GM03348 (cell line): ENCODE measurements at regions not wholly inside any gene's neighbourhood (a gene's known extent, or its start where the extent isn't known, plus 50 kb on each side); places are given as distances from the start of the nearest gene placed in this dataset.
A peak's percentile ranks its signal among the peaks of the same experiment; 100 is the strongest.
"Not testable (repeated sequence)": the region's sequence is repeated elsewhere in the genome, so short reads cannot be mapped to it uniquely, and the experiment has no call there.

Experiments
- DNase-seq: peaks from one replicate; pipeline ENCODE4 v3.0.0; 2012; ENCODE audit warnings: low spot score

DNA sequence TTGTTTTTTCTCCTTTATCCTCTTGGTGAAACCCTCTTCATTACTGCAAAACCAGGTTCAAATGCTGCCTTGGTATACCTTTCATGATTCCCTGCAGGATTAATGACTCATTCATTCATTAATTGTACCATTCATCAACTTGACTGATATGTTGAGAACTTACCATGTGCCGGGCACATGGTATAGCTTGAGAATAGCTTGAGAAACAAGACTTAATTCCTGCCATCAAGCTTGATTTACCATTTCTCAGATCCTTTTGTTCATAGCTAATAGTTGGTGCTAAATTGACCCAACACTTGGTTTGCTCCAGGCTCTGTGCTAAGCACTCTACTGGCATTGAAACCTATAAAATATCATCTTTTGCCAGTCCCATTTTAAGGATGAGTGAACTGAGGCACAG is 165.7 kb downstream of the YIPF5 start:
- DNase-seq = no peak

DNA sequence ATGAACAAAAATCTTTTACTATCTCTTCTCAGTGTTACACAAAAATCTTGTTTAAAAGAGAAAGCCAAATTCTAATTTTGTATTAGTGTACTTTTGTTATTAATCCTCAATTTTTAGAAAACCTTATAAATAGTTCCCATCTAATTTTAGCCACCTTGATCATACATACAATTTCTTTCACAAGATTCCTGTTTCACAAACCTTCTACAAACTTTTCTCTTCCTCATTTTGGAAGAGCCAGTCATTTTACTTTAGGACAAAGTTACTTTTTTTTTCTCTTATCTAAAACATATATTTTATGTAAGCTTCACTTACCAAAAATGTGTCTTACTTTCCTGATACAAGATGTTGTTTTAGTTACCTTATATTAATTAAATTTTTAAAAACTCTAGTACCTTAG is 161.3 kb downstream of the YIPF5 start:
- no peak for DNase-seq

DNA sequence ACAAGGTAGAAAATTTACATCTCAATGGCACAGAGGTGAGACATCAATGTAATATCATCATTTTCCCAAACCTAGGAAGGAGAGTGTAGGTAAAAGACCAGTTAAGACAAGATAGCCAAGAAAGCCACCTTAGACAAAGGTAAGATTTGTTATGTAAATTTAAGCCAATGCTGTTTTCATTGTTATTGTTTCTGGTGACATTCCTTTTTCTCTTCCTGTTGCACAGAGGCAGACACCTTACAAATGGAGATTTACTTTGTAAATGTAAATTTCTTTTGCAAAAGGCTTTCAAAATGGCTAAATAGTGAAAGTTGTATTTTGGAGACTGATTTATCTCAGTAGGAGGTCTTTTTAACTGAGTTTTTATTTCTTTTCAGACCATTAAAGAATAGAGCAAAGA is 159.1 kb downstream of the YIPF5 start:
- DNase-seq = no peak

DNA sequence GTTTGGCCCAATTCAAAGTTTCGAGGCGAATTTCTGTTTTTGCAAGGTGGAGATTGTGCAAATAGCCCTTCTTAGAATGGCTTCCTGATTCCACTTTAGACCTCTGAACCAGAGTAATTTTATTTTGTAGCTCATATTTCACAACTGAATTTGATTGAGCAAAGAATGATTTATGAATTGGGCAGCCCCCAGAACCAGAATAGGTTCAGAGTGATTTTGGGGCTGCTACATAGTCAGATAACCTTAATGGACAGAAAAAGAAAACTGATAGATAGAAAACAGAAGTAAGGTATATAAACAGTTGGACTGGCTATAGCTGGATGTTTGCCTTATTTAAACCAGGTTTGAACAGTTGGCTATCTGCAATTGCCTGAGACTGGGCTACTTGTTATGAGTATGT is 156.6 kb downstream of the YIPF5 start:
- no peak for DNase-seq

DNA sequence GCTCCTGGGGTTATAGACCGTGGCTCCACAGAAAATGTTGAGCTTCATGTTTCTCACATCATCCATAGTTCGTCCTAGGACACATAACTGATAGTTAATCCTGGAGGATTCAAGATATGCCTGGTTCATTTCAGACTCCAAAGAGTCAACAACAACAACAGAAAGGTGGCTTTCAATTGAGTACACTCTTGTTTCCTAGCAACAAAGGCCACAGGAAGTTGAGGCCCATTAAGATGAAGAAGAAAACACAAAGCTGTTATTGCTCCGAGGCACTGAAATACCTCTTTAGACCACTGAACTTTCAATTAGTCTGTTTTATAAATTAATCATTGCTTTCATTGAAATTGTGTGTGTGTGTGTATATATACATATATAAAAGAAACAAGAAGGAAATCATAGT is 154.5 kb downstream of the YIPF5 start:
- no peak for DNase-seq

DNA sequence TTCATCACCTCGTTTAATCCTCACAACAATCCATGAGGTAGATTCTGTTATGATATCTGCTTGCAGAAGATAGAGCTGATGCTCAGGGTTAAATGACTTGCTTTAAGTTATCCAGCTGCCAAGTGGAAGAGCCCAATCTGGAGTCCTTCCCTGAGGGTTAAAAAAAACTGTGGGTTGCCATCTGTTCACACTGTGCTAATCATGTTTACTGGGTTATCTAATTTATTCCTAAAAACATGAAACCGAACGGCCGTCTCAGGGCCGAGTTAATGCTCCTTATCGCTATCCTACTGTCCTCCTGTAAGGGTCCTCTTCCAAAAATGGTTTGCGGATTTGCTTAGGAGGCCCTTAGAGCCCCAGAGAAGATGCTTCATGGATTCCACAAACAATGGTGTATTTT is 153.3 kb downstream of the YIPF5 start:
- no peak for DNase-seq

DNA sequence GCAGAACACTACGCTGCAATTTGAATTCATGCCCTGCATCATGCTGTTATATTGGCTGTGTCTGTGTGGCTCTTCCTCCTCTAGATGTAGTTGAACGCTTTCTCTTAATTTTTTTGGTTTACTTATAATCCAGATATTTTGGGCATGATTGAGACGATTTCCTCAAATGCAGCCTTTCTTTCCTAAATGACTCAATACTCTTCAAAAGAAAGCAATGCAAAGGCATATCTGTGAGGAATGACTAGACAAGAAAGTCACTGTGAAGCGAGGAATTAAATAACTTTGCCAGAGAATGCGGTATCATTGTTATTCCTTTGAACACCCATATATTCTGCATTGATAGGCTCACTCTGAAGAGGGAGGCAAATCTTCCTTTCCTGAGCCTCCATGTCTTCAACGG is 152.8 kb downstream of the YIPF5 start:
- no peak for DNase-seq

DNA sequence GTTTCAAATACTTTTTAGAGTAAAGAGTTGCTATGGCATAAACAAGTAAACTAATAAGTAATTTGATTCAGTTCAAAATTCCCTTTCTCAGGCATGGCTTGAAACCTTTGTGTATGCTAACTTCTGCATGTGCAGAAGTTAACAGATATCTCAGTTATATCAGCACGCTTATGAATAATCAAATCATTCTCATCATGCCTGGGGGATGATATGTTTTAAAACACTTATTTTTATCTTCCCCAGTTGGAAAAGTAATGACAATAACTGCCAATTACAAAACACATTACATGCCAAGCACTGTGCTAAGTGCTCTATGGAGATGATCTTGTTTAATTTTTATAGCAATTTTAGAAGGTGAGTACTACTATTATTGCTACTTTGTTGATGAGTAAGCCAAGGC is 146.4 kb downstream of the YIPF5 start:
- no peak for DNase-seq

DNA sequence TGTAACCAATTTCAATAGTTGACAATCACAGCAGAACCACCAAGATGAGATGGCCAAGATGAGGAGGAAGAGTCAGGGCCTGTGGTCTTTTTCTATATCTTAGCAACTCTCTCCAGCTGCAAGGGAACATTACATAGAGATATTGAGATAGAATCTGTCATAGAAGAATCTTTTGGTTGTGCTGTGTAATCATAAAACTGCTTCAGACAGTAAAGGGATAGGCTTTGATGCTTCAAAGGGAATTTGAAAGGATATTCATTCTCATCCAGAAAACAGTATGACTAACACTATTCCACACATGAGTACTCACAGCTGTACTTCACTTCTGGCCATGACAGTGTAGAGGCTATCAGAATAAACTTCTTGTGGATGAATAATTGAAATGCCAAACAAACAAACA is 145.9 kb downstream of the YIPF5 start:
- DNase-seq = peak; percentile 53

DNA sequence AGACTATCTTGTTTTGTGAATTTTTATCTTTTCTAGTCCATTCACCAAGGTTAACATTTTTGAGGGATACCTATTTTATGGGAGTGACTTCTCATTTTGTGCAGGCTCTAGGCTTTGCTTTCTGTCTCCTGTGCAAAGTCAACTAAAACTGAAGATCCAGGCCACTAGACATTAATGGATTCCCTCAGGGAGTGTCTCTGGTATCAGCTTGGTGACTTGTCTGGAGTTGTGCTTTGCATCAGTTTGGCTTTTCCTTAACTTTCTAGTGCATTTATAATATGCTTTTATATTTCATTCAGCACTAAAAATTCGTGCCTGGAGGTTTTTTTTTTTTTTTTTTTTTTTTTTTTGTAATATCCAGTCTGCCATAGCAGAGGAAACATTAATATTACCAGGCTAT is 144.2 kb downstream of the YIPF5 start:
- no peak for DNase-seq

DNA sequence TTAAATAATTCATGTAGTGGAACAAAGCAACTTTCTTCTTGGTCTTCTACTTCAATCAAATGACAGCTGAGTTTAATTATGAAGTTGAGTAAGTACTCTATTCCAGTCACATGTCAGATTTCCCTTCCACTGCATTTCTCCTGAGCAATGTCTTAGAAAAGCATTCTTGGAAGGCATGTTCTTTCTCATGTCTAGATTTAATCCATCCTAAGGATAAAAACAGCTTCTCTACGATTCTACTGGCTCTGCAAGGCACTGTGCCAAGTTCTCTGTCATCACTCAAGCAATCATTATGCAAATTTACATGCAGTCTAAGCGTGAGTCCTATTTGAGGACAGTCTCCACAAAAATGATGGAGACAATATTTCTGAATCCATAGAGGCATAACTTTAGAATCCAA is 142.4 kb downstream of the YIPF5 start:
- peak; percentile 53 for DNase-seq

DNA sequence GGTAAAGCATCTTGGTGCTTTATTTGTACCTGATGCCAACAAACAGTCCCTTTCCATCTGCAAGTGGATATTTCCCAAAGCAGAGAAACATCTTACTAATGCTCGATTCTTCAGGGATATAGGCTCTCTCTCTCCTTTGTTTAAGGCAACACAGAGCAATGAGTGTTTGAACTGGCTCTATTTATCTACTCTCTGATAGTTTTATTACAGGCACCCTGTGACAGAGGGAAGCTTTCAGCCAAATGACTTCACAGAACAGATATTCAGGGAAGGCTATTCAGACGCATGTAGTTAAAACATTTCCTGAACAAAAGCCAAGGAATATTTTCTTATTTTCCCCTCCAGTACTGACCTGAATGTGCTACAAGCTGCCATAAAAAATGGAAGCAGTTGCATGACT is 141.8 kb downstream of the YIPF5 start:
- peak; percentile 79 for DNase-seq

DNA sequence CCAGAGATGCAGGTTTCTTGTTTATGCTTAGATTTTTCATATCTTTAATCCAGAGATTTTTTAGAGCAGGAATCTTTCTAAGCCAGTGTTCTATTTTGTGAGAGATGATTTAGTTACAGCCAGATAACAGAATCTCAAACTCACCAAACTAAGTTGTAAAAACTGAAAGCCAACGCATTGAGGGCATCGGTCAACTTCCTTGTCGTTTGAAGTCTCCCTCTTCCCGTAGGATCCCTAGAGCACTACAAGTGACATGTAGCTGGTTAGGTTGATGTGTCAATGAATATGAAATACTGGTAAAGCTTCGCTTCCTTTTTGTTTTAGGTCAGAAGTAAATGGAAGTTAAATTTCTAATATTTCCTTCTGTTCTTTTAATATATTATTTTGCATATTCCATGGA is 139.6 kb downstream of the YIPF5 start:
- DNase-seq = no peak

DNA sequence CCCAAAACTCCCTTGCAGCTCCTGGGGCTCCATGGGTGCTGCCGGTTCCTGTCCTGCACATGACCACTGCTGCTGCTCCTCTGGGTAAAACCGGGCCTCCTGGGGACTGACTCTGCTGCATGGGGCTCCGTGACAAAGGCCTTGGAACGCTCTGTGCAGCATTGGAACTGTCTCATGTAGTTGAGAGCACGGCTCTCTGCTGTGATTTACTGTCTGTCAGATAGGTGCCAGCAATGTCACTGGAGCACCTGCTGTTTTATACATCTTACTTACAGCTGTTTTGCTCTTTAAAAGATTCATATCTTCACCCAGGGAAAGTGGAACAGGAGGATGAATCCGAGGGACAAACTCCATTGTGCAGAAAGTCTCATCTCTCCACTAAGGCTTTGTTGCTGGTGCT is 138.1 kb downstream of the YIPF5 start:
- DNase-seq = peak; percentile 7

DNA sequence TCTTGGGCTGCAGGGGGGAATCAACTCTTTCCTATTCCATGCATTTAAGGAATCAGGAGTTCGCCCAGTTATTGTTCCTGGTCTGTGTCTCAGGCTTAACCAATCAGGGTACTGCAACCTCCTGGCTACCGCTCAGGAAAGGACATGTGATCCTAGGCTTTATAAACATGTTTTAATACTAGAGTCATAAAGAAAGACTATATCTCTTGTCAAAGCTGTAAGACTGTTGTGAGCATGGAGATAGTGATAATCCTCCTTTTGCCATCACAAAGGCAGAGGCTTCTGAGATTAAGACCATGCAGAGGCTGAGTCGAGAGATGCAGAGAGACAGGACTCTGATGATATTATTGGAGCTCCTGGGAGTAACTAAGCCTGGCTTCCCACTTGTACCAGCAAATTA is 137.0 kb downstream of the YIPF5 start:
- no peak for DNase-seq

DNA sequence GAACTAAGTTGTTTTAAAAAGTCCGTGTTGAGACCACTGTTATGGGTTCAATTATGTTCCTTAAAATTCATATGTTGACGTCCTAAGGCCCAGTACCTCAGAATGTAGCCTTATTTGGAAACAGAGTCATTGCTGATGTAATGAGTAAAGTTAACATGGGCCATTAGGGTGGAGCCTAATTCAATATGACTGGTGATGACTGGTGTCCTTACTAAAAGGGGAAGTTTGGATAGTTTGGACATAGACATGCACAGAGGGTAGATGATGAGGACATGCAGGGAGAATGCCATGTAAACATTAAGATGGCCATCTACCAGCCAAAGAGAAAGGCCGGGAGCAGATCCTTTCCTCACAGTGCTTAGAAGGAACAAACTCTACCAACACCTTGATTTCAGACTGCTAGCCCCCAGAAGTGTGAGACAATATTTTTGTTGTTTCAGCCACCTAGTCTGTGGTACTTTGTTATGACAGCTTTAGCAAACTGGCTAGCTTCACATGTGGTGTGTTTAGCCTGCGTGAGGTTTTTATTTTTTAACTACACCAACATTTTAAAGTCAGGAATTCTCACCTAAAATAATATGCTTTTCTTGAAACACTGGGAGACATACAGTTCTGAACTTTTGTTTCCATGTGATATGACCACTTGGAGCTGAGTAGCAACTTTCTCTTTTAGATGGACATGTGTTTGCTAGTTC is 135.3 kb downstream of the YIPF5 start:
- DNase-seq = no peak

DNA sequence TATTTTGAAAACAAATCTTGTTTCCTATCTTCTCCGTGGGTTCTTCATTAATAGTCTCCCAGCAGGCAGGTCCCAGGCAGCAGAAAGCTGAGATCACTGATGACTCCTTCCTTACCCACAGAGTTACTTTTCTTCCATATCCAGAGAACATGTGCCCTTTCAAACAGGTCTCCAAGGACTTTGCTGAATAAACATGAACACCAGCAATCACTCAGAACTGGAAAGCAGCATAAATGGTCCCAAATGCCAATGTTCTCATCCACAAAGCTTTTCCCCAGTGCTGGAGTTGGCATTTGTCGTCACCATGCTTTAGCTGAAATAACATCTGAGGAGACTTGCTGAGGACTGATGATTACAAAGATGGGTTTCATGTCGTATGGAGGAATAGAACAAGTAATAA is 134.0 kb downstream of the YIPF5 start:
- DNase-seq = no peak

DNA sequence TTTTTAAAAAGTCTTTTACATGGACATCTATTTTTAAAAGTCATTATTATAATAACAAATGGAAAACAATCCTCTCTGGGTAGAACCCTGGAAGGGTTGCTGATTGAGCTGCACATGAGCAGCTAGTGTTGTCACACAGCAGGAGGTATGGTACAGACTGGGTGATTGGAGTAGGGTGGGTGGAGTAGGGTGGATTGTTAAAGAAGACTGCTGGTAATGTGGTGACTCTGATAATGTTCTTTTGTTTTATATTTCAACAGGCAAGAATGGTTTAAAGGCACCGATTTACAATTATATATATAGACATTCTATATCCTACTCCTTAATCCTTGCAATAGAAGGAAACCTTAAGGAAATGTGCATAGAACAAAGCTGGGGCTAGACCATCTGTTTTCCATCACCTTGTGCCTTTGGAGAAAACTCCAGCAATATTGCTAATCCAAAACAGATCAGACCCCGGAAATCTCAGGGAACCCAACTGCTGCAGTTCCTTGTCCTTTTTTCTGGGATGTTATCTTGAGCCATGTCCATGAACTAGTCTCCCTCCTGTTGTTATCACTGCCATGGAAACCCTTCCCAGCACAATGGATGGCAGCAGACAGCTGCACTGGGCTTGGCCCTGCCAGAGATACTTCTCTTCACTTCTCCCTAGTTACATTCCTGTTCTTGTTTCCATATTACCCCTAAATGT is 129.7 kb downstream of the YIPF5 start:
- DNase-seq = no peak

DNA sequence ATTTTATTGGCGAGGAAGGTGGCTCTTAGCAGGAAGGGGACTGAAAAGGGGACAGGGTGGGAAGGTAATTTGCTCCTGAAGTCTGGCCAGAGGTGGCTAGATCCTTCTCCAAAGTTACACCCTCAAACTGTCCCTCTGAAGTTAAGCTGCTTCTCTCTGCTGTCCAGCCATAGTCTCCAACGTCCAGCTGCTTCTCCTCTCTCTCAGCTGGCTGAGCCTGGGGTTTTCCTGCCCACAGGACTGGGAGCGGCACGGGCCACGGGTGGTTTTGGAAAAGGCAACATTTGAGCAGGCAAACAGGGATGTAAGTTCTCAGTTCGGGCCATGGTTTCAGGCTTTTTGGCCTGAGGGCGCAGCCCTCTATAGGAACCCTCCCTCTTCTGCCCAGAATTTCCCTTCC is 128.3 kb downstream of the YIPF5 start:
- no peak for DNase-seq

DNA sequence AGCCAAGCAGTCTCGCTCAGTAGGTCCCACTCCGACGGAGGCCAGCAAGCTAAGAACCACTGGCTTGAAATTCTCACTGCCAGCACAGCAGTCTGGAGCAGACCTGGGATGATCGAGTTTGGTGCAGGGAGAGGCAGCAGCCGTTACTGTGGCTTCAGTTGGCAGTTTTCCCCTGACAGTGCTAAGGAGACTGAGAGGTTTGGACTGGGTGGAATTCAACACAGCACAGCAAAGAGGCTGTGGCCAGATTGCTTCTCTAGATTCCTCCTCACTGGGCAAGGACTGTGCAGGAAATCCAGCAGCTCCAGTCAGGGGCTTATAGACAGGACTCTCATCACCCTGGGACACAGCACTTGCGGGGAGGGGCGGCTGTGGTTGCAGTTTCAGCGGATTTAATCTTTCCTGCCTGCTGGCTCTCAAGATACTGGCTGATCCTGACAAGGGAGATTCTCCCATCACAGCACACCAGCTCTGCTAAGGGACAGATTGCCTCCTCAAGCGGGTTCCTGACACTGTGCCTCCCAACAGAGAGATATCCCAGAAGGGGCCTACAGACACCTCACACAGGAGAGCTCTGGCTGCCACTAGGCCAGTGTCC is 122.1 kb downstream of the YIPF5 start:
- peak; percentile 52 for DNase-seq

DNA sequence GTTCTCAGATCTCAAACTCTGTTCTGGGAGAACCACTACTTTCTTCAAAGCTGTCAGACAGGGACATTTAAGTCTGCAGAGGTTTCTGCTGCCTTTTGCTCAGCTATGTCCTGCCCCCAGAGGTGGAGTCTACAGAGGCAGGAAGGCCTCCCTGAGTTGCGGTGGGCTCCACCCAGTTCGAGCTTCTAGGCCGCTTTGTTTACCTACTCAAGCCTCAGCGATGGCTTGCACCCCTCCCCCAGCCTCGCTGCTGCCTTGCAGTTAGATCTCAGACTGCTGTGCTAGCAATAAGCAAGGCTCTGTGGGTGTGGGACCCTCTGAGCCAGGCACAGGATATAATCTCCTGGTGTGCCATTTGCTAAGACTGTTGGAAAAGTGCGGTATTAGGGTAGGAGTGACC is 115.1 kb downstream of the YIPF5 start:
- DNase-seq = not testable (repeated sequence)

DNA sequence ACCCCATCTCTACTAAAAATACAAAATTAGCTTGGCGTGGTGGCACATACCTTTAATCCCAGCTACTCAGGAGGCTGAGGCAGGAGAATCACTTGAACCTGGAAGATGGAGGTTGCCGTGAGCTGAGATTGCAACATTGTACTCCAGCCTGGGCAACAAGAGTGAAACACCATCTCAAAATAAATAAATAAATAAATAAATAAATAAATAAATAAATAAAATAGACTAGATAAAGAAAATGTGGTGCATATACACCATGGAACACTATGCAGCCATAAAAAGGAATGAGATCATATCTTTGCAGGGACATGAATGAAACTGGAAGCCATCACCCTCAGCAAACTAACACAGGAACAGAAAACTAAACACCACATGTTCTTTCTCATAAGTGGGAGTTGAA is 110.4 kb downstream of the YIPF5 start:
- DNase-seq = not testable (repeated sequence)

DNA sequence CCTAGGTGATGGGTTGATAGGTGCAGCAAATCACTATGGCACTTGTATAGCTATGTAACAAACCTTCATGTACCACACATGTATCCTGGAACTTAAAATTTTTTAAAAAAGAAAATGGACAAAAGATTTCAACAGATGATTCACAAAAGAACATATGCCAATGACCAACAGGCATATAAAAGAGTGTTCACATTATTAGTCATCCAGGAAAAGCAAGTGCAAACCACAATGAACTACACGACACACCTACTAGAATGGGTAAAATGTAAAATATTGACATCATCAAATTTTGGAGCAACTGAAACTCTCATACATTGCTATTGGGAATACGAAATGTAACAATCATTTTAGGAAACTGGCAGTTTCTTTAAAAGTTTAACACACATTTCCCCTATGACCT is 109.9 kb downstream of the YIPF5 start:
- no peak for DNase-seq

DNA sequence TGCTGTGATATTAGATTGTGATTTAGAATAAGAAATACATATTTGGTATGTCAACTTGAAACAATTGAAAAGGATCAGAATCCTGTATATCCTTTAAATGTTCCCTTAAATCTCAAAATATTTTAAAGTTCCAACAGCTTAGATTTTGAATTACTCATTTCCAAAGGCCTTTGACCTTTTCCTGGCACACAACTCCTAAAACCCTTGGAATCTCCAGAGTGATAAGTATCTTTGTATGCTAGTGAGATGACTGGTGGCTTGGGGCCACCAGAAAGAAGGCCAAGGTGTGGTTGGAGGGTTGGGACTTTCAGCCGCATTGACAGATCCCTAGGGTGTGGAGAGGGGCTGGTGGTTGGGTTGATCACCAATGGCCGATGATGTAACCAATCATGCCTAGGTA is 104.7 kb downstream of the YIPF5 start:
- no peak for DNase-seq
